T-helper 2 cell treated with Interferon-gamma antibody and Interleukin-4, amounts not matched to agents 5 μg/mL and 100 μg/mL, for 36 hours (primary cell): ENCODE measurements at regions not wholly inside any gene's neighbourhood (a gene's known extent, or its start where the extent isn't known, plus 50 kb on each side); places are given as distances from the start of the nearest gene placed in this dataset.

Source experiments
- DNase-seq: peaks from one replicate; pipeline ENCODE4 v3.0.0; 2021; ENCODE audit warnings: low spot score
- H3K27ac Mint-ChIP-seq: one replicate; pipeline ENCODE4 v1.8.0; 2021; ENCODE audit warnings: mild to moderate bottlenecking, mixed read lengths
- H3K27me3 Mint-ChIP-seq: one replicate; pipeline ENCODE4 v1.8.0; 2021; ENCODE audit warnings: low read depth, mixed read lengths
- H3K36me3 Mint-ChIP-seq: one replicate; pipeline ENCODE4 v1.8.0; 2021; ENCODE audit warnings: low read depth, mixed read lengths
- H3K4me1 Mint-ChIP-seq: one replicate; pipeline ENCODE4 v1.8.0; 2021; ENCODE audit warnings: low read depth, mixed read lengths
- H3K4me3 Mint-ChIP-seq: one replicate; pipeline ENCODE4 v1.8.0; 2022; ENCODE audit warnings: mild to moderate bottlenecking, moderate library complexity, mixed read lengths
- H3K9me3 Mint-ChIP-seq: one replicate; pipeline ENCODE4 v1.8.0; 2021; ENCODE audit warnings: mixed read lengths

DNA sequence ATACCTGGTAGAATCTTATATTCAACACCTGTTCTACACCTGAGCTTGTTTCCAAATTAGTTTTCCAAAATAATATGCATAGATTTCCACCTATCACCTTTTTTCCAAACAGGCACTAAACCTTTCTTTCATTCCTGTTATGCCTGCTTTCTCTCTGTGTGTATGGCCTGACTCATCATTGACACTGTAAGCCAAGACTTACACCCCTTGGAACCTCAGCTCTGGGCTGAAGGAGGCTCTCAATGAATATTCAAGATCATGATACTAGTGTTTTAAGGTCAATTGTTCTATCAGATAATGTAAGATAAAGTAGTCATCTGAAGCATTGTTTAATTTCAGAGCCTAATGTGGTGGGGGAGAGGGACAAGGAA is 1193.3 kb downstream of the FLRT2 start:
- H3K36me3 Mint-ChIP-seq: no peaks in the 10 kb centered on the region
- no peak for DNase-seq
- no peak overlapping the region for H3K4me3 Mint-ChIP-seq
- H3K4me1 Mint-ChIP-seq: no peaks in the 10 kb centered on the region
- no peak overlapping the region for H3K27ac Mint-ChIP-seq
- H3K27me3 Mint-ChIP-seq: no peaks in the 10 kb centered on the region
- H3K9me3 Mint-ChIP-seq: peaks cover 19% of the 10 kb centered on the region

DNA sequence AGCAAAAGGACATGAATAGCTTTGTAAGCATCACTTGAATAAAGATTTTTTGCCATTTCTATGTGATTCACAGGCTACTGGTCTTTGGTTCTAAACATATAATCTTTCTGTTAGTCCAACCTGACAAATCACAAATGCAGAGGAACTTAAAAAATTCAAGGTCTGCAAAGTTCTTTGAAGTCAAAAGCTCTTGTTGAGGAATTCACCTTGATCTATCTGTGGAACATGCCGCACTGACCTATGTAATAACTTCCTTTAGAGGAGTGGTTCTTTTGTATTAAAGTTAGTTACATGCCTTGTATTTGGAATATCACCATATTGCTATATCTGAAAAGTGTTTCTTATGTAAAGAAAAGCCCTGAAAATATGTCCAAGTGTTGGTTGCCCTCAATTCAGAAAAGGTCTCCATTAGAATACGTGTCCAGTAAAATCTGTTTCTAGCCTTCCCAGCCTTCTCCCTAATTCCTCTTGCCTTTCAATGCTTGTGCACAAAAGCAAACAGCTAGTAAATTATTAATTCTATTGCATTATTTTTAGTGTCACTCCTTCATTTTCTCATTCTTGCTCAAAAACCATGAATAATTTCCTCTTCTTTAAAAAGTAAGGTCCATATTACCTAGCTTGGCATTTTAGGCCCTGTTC is 1192.8 kb downstream of the FLRT2 start:
- DNase-seq: no peak
- H3K9me3 Mint-ChIP-seq: peaks cover 19% of the 10 kb centered on the region
- no peak overlapping the region for H3K27ac Mint-ChIP-seq
- H3K27me3 Mint-ChIP-seq: no peaks in the 10 kb centered on the region
- H3K36me3 Mint-ChIP-seq: no peaks in the 10 kb centered on the region
- no peaks in the 10 kb centered on the region for H3K4me1 Mint-ChIP-seq
- H3K4me3 Mint-ChIP-seq: no peak overlapping the region

DNA sequence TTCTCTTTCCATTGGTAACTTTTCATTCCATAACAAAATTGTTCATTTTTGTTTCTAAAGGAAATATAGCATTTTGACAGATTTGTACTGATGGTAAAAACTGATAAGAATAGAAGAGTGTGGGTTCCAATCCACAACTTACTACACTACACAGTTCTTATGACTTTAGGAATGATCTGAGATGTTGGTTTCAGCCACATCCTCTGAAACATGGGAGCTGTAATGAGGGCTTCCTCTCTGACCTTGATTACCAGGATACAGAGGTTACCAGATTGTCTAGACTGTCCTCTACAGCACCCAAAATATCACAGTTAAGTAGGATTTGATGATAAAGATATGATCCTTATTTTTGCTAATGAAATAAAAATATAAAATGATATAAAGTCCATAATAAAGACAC is 1184.6 kb downstream of the FLRT2 start:
- Mint-ChIP-seq H3K4me1 (no peaks in the 10 kb centered on the region), H3K36me3 (no peaks in the 10 kb centered on the region), H3K4me3 (no peak overlapping the region), H3K27me3 (no peaks in the 10 kb centered on the region), H3K27ac (no peak overlapping the region), H3K9me3 (peaks cover 15% of the 10 kb centered on the region)
- no peak for DNase-seq

DNA sequence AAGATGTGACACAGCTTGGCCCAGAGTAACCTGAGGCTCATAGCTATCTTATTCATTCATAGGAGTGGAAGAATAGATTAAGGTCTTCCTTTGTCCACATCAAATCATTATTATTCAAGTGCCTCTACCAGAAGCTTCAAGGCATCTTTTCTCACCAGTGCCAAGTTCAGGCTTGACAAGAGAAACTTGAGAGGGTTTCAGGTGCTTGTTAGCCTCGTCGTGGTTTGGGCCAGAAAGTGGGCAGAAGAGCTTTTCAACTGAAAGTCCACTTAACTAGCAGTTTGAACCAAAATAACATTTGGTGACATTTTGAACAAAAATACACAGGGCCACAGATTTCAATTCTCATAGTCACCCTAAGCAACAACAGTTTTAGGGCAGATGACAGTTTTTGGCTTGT is 1184.2 kb downstream of the FLRT2 start:
- no peaks in the 10 kb centered on the region for H3K27me3 Mint-ChIP-seq
- H3K36me3 Mint-ChIP-seq: no peaks in the 10 kb centered on the region
- H3K27ac Mint-ChIP-seq: no peak overlapping the region
- no peak overlapping the region for H3K4me3 Mint-ChIP-seq
- H3K9me3 Mint-ChIP-seq: peaks cover 15% of the 10 kb centered on the region
- no peak for DNase-seq
- H3K4me1 Mint-ChIP-seq: no peaks in the 10 kb centered on the region

DNA sequence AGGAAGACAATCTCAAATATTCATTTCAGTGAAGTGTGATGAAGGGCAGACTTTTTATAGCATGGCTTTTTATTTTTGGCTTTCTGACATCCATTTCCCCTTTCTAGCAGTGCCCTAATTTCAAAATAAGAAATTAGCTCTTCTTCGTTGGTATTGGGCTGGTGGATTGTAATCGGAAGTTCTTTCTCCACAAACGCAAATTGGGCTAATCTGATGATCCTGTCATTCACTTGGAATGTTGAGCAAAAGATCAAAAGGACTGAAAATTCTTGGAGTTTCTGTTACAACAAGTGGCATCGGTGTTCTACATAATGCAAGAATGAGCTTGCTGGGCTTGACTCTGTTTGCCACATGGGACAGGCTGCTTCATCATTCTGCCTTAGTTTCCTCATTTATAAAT is 1182.8 kb downstream of the FLRT2 start:
- Mint-ChIP-seq H3K9me3 (peaks cover 15% of the 10 kb centered on the region), H3K27ac (no peak overlapping the region), H3K36me3 (no peaks in the 10 kb centered on the region), H3K4me1 (no peaks in the 10 kb centered on the region), H3K27me3 (no peaks in the 10 kb centered on the region), H3K4me3 (no peak overlapping the region)
- no peak for DNase-seq

DNA sequence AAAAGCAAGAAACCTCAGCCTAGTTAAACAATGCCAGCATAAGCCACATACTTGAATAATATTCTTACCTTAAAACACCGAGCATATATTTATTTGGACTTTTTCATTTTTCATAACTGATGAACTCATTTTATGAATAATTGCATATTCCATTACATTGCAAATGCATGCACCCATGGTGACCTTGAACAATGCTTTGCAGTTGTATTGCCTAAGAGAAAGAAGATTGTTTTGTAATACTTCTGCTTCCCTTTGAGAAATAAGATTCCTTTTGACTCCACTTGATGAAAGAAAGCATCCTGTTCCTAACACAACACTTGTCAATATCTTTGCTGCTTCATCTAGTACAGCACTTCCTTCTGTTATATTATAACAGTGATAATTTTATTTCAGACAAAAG is 1182.2 kb downstream of the FLRT2 start:
- H3K4me3 Mint-ChIP-seq: no peak overlapping the region
- no peaks in the 10 kb centered on the region for H3K27me3 Mint-ChIP-seq
- H3K9me3 Mint-ChIP-seq: peaks cover 16% of the 10 kb centered on the region
- no peaks in the 10 kb centered on the region for H3K36me3 Mint-ChIP-seq
- no peaks in the 10 kb centered on the region for H3K4me1 Mint-ChIP-seq
- no peak for DNase-seq
- no peak overlapping the region for H3K27ac Mint-ChIP-seq

DNA sequence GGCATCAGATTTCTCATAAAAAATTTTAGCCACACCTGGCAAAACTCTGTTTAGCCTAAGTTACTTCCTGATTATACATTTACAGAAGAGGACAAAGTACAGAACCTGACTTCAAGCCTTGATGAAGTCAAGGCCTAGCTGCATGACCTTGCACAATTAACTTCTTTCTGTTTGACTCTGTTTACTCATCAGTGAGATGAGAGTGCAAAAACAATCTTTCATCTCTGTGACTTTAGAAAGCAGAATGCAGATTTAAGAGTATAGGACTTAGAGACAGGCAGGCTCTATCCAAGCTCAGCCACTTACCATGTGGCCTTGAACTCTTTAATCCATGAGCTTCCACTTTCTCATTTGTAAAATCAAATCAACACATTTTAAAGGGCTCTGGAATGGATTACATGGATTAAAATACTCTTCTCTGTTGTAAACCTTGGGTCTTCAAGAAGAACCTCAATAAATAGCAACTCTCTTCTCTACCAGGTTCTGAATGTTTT is 1178.9 kb downstream of the FLRT2 start:
- H3K4me3 Mint-ChIP-seq: no peak overlapping the region

DNA sequence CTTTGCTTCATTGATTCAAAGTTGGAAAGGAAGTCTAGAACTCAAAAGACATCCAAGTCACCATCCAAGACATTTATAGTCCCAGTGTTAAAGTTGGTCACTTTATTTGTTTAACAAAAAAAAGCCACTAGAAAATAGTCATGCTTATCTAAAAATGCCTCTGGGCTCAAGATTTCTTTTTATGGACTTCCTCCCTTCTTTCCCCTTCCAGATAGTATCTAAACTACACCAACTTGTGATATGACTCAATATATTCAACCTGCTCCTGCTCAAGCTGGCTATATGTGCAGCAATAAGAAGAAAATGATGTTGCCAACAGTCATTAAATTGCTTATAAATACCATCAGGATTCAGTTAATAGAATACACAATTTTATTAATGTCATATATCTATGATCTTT is 1177.1 kb downstream of the FLRT2 start:
- DNase-seq: no peak
- Mint-ChIP-seq H3K9me3 (peaks cover 21% of the 10 kb centered on the region), H3K27ac (no peak overlapping the region)

More for the DNA sequence above, 1178.9 kb downstream of the FLRT2 start:
- Mint-ChIP-seq H3K9me3 (peaks cover 25% of the 10 kb centered on the region), H3K27ac (no peak overlapping the region), H3K27me3 (no peaks in the 10 kb centered on the region), H3K36me3 (no peaks in the 10 kb centered on the region), H3K4me1 (no peaks in the 10 kb centered on the region)
- DNase-seq: no peak

DNA sequence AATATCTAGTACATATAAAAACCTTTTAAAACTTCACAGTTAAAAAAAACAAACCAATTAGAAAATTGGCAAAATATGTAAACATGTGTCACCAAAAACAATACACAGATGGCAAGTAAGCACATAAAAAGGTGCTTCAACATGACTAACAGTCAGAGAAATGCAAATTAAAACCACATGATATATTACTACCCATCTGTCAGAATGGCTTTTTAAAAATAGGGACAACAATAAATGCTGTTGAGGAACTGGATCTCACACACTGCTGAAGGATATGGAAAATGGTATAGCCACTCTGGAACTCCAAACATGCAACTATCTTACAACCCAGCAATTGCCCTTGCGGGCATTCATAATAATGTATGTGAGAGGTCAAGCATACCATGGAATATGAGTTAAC is 1153.6 kb downstream of the FLRT2 start:
- no peak for DNase-seq
- Mint-ChIP-seq H3K27ac (no peak overlapping the region), H3K36me3 (no peaks in the 10 kb centered on the region), H3K9me3 (peaks cover 4% of the 10 kb centered on the region), H3K27me3 (no peaks in the 10 kb centered on the region), H3K4me1 (no peaks in the 10 kb centered on the region), H3K4me3 (no peak overlapping the region)

More for the DNA sequence above, 1177.1 kb downstream of the FLRT2 start:
- Mint-ChIP-seq H3K36me3 (no peaks in the 10 kb centered on the region), H3K27me3 (no peaks in the 10 kb centered on the region), H3K4me3 (no peak overlapping the region), H3K4me1 (no peaks in the 10 kb centered on the region)

DNA sequence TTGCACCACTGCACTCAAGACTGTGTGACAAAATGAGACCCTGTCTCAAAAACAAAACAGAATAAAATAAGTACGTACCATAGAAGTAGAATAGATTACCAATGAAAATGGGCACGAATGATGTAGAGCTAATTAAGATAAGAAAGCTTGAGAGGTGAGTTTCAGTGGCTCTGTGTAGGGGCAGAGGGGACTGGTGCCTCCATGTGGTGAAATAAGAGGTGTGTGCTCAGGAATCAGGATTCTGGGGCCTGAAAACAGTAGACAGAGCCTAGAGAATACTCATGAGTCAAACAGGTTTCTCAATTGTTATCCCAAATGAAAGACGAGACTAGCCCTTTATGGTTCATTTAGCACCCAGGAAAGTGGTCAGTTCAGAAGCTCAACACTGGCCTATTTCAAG is 1145.1 kb downstream of the FLRT2 start:
- Mint-ChIP-seq H3K27me3 (no peaks in the 10 kb centered on the region), H3K27ac (no peak overlapping the region), H3K9me3 (no peaks in the 10 kb centered on the region), H3K4me3 (no peak overlapping the region), H3K4me1 (no peaks in the 10 kb centered on the region), H3K36me3 (no peaks in the 10 kb centered on the region)
- DNase-seq: no peak

DNA sequence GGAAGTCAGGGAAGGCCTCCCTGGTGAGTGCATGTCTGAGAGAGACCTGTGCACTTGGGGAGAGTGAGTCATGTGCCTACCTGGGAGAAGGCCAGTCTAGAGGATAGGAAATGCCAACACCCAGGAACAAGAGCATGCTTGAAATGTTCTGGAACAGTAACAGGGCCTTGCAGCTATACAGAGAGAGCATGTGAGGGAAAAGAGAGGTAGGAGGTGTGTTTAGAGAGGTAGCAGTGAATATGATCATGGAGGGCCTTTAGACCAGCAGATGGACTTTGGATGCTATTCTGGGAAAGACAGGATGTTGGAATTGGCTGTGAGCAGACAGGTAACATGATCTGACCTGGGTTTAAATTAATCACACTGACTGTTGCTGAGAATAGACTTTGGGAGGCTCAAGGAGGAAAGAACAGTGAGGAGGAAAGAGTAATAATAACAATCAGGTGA is 1143.6 kb downstream of the FLRT2 start:
- DNase-seq: no peak
- Mint-ChIP-seq H3K9me3 (peaks cover 1% of the 10 kb centered on the region), H3K4me3 (no peak overlapping the region), H3K4me1 (no peaks in the 10 kb centered on the region), H3K36me3 (no peaks in the 10 kb centered on the region), H3K27ac (no peak overlapping the region), H3K27me3 (no peaks in the 10 kb centered on the region)

DNA sequence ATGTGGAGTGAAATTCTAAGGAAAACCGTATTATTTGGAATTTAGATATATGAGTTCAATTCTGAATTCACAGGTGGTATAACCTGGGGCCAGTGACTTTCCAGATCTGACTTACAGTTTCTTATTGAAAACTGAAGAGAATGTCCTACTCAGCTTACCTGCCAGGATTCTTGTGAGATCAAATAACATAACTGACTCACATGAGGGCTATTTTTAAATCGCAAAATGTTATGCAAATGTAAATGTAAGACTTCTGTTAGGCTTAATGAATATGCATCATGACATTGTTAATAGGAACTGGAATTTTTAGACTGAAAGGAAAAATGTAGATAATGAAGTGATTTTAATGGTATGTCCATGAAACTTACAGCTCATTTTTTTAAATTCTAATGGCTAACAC is 1142.1 kb downstream of the FLRT2 start:
- Mint-ChIP-seq H3K27me3 (no peaks in the 10 kb centered on the region), H3K27ac (no peak overlapping the region), H3K9me3 (peaks cover 3% of the 10 kb centered on the region), H3K36me3 (no peaks in the 10 kb centered on the region), H3K4me1 (no peaks in the 10 kb centered on the region), H3K4me3 (no peak overlapping the region)
- no peak for DNase-seq

DNA sequence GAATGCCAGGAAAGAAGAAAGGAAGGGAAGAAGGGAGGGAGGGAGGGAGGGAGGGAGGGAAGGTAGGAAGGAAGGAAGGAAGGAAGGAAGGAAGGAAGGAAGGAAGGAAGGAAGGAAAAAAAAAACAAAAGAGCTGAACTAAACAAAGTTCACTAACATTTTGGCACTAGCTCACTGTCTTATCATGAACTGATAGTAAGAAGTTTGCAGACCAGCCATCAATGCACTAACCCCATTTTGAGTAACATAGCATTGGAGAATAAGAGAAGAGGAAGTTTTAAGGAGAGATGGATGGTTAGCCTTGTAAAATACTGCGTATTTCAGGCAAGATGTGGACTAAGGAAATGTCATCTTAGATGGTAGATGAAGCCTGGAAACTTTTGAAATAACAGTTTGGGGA is 1136.0 kb downstream of the FLRT2 start:
- H3K36me3 Mint-ChIP-seq: no peaks in the 10 kb centered on the region

DNA sequence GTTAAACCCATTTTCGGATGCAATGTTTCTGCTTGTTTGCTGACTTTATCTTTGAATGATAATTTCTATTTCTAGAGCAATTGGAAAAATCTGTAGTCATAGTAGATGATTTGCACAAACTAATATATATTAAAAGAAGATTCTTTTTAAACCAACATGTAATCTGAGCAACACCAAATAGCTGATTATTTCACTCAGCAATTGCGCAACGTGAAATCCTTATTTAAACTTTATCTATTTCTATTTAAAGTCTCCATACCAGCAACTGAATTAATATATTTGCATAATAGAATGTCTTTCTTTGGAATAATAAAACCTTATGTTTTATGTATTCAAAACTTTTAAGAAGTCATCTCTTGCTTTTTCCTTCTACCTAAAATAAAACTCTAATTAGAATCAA is 1132.4 kb downstream of the FLRT2 start:
- Mint-ChIP-seq H3K27ac (no peak overlapping the region), H3K4me1 (no peaks in the 10 kb centered on the region), H3K36me3 (no peaks in the 10 kb centered on the region), H3K4me3 (no peak overlapping the region), H3K27me3 (no peaks in the 10 kb centered on the region), H3K9me3 (no peaks in the 10 kb centered on the region)
- no peak for DNase-seq

More for the DNA sequence above, 1136.0 kb downstream of the FLRT2 start:
- Mint-ChIP-seq H3K4me1 (no peaks in the 10 kb centered on the region), H3K27me3 (no peaks in the 10 kb centered on the region), H3K27ac (no peak overlapping the region), H3K4me3 (no peak overlapping the region), H3K9me3 (peaks cover 3% of the 10 kb centered on the region)
- no peak for DNase-seq

DNA sequence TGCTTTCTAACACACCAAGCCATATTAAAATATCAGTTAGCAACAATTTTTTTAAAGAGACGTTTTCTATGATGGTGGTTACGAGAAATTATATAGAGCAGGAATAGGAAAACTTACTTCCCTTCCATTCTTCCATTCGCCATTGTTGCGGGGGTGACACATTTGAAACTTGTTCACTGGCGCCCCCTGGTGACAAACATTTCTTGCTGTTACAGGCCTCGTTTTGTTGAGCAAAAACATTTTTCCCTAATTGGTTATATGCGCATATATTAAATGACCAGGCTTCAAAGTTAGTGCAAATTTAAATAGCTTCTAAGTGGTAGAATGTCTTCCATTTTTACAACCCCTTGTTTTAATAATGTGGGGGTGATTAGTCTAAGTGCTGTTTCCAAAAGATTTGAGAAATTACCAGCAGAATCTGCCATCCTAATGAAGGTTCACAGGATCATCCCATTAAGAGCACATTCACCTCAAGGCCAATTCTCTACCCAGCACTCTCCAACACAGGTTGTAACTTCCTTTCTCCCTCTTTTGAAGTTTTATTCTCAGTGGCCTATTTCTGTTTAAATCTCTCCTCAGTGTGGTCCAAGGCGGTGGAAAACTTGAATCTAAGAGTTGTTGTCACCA is 1124.7 kb downstream of the FLRT2 start:
- H3K4me1 Mint-ChIP-seq: no peaks in the 10 kb centered on the region
- no peak overlapping the region for H3K27ac Mint-ChIP-seq
- no peak overlapping the region for H3K4me3 Mint-ChIP-seq
- H3K36me3 Mint-ChIP-seq: no peaks in the 10 kb centered on the region
- no peaks in the 10 kb centered on the region for H3K27me3 Mint-ChIP-seq
- DNase-seq: no peak
- H3K9me3 Mint-ChIP-seq: no peaks in the 10 kb centered on the region
